ENCODE measurements at regions not wholly inside any gene's neighbourhood (a gene's known extent, or its start where the extent isn't known, plus 50 kb on each side); places are given as distances from the start of the nearest gene placed in this dataset.

- no peaks in the 10 kb centered on the region for H4K20me1 ChIP-seq (replicated peaks; ENCODE audit: control insufficient read depth, extremely low read depth, insufficient read depth, low read length)
- no TSS peak for BruUV-seq (replicated peaks)
- intact Hi-C loops (cut with micrococcal nuclease) (loop anchor here (10.0 kb wide), 1 partner anchor 149 kb away; no protein-coding TSS in a partner anchor), dilution Hi-C loops (cut with MboI; ENCODE audit: extremely low pct_ligation_motif_present, low sequenced_read_pairs) (no loop called here)
- peaks cover 3% of the 10 kb centered on the region for H3K4me1 ChIP-seq (ENCODE audit: control insufficient read depth, extremely low read depth, insufficient read depth, low read length)
- no peaks in the 10 kb centered on the region for H3K36me3 ChIP-seq (ENCODE audit: control insufficient read depth in 2 of 2, extremely low read depth in 1 of 2, insufficient read depth in 2 of 2, low read length in 2 of 2)
- TF ChIP-seq EZH2 (IDR thresholded peaks at IDR 0.05; ENCODE audit: borderline replicate concordance, low read depth, low read length, severe bottlenecking) (no peak), FOS (IDR thresholded peaks at IDR 0.05; ENCODE audit: borderline replicate concordance, insufficient read depth, low read length) (no peak), CTCF (IDR thresholded peaks at IDR 0.05; ENCODE audit: extremely low read depth in 1 of 2, insufficient read depth in 1 of 2, low read depth in 1 of 2, low read length in 2 of 2) (no peak), POLR2AphosphoS5 (IDR thresholded peaks at IDR 0.05; ENCODE audit: insufficient read depth, low read depth, low read length) (no peak), GATA2 (IDR thresholded peaks at IDR 0.05; ENCODE audit: insufficient read depth, insufficient read length, low read depth, low read length) (no peak), POLR2A (IDR thresholded peaks at IDR 0.05; ENCODE audit: low read depth, low read length) (no peak), MYC (IDR thresholded peaks at IDR 0.05; ENCODE audit: low read depth, low read length) (no peak)
- no peak overlapping the region for H3K27ac ChIP-seq (ENCODE audit: insufficient read depth, low read depth, low read length)
- no peaks in the 10 kb centered on the region for H3K79me2 ChIP-seq (ENCODE audit: control insufficient read depth, insufficient read depth, low read length)
- FAIRE-seq (no peak), DNase-seq (ENCODE audit: low read depth, low spot score) (no peak)
- no peak overlapping the region for H3K9ac ChIP-seq (replicated peaks; ENCODE audit: extremely low read depth, insufficient read depth, low read length)
- H3K9me1 ChIP-seq (replicated peaks; ENCODE audit: control insufficient read depth, extremely low read depth, insufficient read depth, low read length) = no peaks in the 10 kb centered on the region
- H3K4me2 ChIP-seq (ENCODE audit: insufficient read depth, low read length) = no peak overlapping the region
- CTCF ChIA-PET = interaction anchor here (0.7 kb wide), 1 partner anchor 57 kb away, joined by 3 read pairs; no protein-coding TSS in a partner anchor
- no peak overlapping the region for H3K4me3 ChIP-seq (replicated peaks in 1 of 3; ENCODE audit: insufficient read depth in 1 of 3, low read depth in 1 of 3, low read length in 3 of 3)
- H3K9me3 ChIP-seq (replicated peaks; ENCODE audit: control insufficient read depth, insufficient read depth, low read length) = no peaks in the 10 kb centered on the region
- no peak overlapping the region for H2AFZ ChIP-seq (ENCODE audit: low read depth, low read length)
- POLR2A ChIA-PET = no interaction called here
- H3K27me3 ChIP-seq (ENCODE audit: control insufficient read depth in 2 of 2, insufficient read depth in 2 of 2, low read length in 2 of 2) = no peaks in the 10 kb centered on the region
Measured at GRCh38 chr9:88725300-88726019, 190.5 kb downstream of the NXNL2 start.

All from endothelial cell of umbilical vein (primary cell).